ENCODE measurements at regions not wholly inside any gene's neighbourhood (a gene's known extent, or its start where the extent isn't known, plus 50 kb on each side); places are given as distances from the start of the nearest gene placed in this dataset.

- DNase-seq (ENCODE audit: extremely low spot score) = no peak
- ChIA-PET POLR2A (no interaction called here), CTCF (no interaction called here)
- TF ChIP-seq, protein P1, sequence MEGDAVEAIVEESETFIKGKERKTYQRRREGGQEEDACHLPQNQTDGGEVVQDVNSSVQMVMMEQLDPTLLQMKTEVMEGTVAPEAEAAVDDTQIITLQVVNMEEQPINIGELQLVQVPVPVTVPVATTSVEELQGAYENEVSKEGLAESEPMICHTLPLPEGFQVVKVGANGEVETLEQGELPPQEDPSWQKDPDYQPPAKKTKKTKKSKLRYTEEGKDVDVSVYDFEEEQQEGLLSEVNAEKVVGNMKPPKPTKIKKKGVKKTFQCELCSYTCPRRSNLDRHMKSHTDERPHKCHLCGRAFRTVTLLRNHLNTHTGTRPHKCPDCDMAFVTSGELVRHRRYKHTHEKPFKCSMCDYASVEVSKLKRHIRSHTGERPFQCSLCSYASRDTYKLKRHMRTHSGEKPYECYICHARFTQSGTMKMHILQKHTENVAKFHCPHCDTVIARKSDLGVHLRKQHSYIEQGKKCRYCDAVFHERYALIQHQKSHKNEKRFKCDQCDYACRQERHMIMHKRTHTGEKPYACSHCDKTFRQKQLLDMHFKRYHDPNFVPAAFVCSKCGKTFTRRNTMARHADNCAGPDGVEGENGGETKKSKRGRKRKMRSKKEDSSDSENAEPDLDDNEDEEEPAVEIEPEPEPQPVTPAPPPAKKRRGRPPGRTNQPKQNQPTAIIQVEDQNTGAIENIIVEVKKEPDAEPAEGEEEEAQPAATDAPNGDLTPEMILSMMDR (IDR thresholded peaks at IDR 0.05; ENCODE audit: control extremely low read depth, extremely low read depth, low read depth, missing control alignments) = no peak
These were observed 456.4 kb upstream of the TEX13C start for GRCh38 chrX:124863303-124863702.

DNA sequence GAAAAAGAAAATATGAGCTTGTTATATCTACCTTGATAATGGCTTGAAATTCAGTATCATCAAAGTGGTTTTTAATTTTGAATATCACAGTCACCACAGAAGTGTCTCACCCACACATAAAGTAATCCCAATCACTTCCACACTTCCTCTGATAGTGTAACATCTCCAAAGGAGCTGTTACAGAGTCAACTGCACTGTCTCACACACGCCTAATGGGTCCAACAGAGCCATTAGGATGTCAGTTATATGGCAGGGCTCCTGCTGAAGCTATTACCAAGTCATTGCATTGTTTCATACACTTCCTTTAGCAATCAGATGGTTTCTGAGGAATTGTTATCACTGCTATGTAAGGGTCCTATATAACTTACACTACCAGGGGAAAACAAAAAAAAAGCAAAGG is 432.1 kb upstream of the TEX13C start:
- ChIA-PET CTCF (no interaction called here), POLR2A (no interaction called here)
- TF ChIP-seq, protein P1 (IDR thresholded peaks at IDR 0.05; ENCODE audit: control extremely low read depth, extremely low read depth, low read depth, missing control alignments) = no peak
- DNase-seq (ENCODE audit: extremely low spot score) = no peak

DNA sequence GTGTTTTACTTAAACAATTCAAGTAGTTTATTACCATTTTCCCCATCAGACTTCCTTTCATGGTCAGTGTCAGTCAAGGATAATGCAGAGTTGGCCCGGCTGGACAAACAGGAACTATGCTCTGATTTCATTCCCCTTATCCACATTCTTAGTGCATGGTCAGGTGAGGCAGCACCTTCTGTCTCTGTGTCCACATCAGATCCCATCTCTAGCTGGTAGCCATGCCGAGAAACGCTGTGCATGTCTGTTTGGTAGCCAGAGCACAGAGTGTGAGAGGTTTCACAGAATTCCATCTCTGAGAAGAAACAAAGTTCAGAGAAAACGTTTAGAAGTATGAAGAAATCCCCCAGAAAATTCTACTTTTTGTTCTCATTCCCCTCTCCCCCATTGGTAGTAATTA is 423.7 kb upstream of the TEX13C start:
- POLR2A ChIA-PET = no interaction called here
- CTCF ChIA-PET = no interaction called here
- TF ChIP-seq, protein P1 (IDR thresholded peaks at IDR 0.05; ENCODE audit: control extremely low read depth, extremely low read depth, low read depth, missing control alignments) = no peak
- no peak for DNase-seq (ENCODE audit: extremely low spot score)

DNA sequence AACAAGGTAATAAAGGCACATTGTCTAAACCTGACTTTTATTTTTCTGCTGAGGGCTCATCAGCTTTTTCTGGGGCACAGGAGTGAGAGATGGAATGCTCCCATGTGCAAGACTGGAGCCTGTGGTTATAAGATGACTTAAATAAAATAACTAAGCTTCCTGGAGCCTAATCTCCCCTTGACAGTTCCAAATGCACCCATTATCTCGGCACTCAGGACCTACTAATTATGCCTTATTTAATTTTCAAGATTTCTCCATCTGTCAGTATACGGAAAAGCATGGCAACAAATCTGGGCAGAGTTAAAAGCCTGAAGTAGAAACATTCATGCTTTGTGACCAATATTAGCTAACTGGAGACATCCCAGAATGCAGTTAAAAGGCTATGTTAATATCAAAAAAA is 416.7 kb upstream of the TEX13C start:
- ChIA-PET CTCF (no interaction called here), POLR2A (no interaction called here)
- no peak for DNase-seq (ENCODE audit: extremely low spot score)
- TF ChIP-seq, protein P1 (IDR thresholded peaks at IDR 0.05; ENCODE audit: control extremely low read depth, extremely low read depth, low read depth, missing control alignments) = no peak

- DNase-seq (ENCODE audit: extremely low spot score) = no peak
- POLR2A ChIA-PET = no interaction called here
- TF ChIP-seq, protein P1 (IDR thresholded peaks at IDR 0.05; ENCODE audit: control extremely low read depth, extremely low read depth, low read depth, missing control alignments) = no peak
- CTCF ChIA-PET = no interaction called here
These were observed 409.1 kb upstream of the TEX13C start for GRCh38 chrX:124910611-124911010.

GRCh38 chrX:124917011-124917410 is 402.7 kb upstream of the TEX13C start:
- TF ChIP-seq, protein P1 (IDR thresholded peaks at IDR 0.05; ENCODE audit: control extremely low read depth, extremely low read depth, low read depth, missing control alignments) = no peak
- ChIA-PET POLR2A (no interaction called here), CTCF (interaction anchor here (1.1 kb wide), 1 partner anchor 64 kb away, joined by 3 read pairs; no protein-coding TSS in a partner anchor)
- no peak for DNase-seq (ENCODE audit: extremely low spot score)

GRCh38 chrX:124925681-124926080 is 394.0 kb upstream of the TEX13C start:
- ChIA-PET POLR2A (no interaction called here), CTCF (no interaction called here)
- no peak for DNase-seq (ENCODE audit: extremely low spot score)

More at GRCh38 chrX:124925681-124926080, 394.0 kb upstream of the TEX13C start:
- TF ChIP-seq, protein P1 (IDR thresholded peaks at IDR 0.05; ENCODE audit: control extremely low read depth, extremely low read depth, low read depth, missing control alignments) = no peak

Data from GM10248 (cell line).